HPDE6-E6E7 (cell line): ENCODE measurements at regions not wholly inside any gene's neighbourhood (a gene's known extent, or its start where the extent isn't known, plus 50 kb on each side); places are given as distances from the start of the nearest gene placed in this dataset.
"Not testable (repeated sequence)": the region's sequence is repeated elsewhere in the genome, so short reads cannot be mapped to it uniquely, and the experiment has no call there.

Source experiments
- DNase-seq: peaks from one replicate; pipeline ENCODE4 v3.0.0; 2011; ENCODE audit warnings: missing footprints; ENCODE audit errors: extremely low spot score

DNA sequence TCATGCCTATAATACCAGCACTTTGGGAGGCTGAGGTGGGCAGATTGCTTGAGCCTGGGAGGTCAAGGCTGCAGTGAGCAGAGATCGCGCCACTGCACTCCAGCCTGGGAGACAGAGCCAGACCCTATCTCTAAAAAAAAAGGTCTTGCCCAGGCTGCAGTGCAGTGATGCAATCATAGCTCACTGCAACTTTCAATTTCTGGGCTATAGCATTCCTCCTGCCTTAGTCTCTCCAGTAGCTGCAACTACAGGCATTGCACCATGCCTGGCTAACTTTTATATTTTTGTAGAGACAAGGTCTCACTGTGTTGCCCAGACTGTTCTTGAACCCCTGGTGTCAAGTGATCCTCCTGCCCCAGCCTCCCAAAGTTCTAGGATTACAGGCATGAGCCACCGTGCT lies 90.4 kb upstream of the TSC22D1 start:
- not testable (repeated sequence) for DNase-seq

- no peak for DNase-seq
Observed at GRCh38 chr13:44664308-44664707, 88.2 kb upstream of the TSC22D1 start.

DNA sequence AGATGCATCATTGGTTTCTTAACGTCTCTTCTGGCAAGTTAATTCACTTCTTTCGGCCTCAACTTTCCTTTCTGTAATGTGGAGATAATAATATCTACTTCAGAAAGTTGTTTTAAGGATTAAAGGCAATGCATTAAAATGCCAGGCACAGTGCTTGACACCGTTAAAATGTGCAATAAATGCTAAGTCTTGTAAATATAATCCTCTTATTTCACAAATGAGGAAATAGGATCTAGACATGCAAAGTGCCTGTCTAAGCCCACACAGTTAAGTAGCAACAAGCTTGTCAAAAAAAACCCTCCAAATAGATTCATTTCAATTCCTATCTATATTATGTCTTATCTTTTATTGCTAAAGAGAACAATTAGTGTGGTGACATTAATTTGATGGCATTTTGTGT lies 86.4 kb upstream of the TSC22D1 start:
- no peak for DNase-seq

- DNase-seq = no peak
Observed at GRCh38 chr13:44661936-44662335, 85.8 kb upstream of the TSC22D1 start.

DNA sequence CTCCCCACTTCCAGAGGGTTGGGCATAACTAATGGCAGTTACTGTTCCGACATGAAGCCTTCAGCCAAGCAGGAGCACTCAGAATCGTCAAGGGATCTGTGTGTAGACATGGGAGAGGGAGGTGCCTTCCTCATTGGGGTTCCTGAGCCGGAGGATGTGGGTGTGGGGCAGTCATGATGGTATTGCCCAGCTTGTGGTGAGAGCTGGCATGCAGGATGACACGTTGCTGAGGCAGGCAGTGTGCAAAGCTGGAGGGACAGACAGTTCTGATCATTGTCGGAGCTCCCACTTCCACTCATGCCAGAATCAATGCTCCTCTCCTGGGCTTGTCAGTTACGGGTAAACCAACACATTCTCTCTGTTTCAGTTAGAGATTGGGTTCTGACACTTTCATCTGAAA lies 83.9 kb upstream of the TSC22D1 start:
- DNase-seq = no peak

- no peak for DNase-seq
Observed at GRCh38 chr13:44652962-44653660, 77.0 kb upstream of the TSC22D1 start.

GRCh38 chr13:44652168-44652567 lies 76.0 kb upstream of the TSC22D1 start:
- DNase-seq = no peak

GRCh38 chr13:44651724-44652123 lies 75.6 kb upstream of the TSC22D1 start:
- DNase-seq = no peak

- DNase-seq = no peak
Observed at GRCh38 chr13:44651209-44651608, 75.1 kb upstream of the TSC22D1 start.

- DNase-seq = no peak
Observed at GRCh38 chr13:44649834-44650233, 73.7 kb upstream of the TSC22D1 start.

DNA sequence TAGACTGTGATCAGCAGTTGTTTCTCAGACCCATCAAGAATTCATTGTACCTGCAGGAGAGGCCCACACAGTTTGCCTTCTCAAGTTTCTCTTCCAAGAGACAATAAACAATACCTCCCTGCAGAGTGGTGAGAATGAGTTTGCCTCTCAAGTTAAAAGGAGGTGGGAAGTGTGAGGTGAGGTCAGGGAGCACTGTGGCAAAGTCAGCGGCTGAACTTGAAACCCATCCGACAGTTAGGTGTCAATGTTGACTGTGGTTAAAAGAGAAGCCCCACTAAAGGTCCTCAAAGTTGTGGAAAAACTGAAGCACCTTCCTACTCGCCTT lies 72.9 kb upstream of the TSC22D1 start:
- no peak for DNase-seq

GRCh38 chr13:44648392-44649103 lies 72.4 kb upstream of the TSC22D1 start:
- DNase-seq = peak; percentile 2

DNA sequence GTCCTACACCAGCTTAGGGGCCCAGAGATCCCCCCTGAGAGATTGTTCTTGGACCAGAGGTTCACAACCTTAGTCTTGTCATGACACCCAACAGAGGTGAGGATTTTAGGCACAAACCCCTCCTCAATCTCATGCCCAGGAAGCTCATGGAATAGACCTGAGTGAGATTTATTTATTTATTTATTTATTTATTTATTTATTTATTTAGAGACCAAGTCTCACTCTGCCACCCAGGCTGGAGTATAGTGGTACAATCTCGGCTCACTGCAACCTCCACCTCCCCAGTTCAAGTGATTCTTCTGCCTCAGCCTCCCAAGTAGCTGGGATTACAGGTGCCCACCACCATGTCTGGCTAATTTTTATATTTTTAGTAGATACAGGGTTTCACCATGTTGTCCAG lies 71.4 kb upstream of the TSC22D1 start:
- not testable (repeated sequence) for DNase-seq

DNA sequence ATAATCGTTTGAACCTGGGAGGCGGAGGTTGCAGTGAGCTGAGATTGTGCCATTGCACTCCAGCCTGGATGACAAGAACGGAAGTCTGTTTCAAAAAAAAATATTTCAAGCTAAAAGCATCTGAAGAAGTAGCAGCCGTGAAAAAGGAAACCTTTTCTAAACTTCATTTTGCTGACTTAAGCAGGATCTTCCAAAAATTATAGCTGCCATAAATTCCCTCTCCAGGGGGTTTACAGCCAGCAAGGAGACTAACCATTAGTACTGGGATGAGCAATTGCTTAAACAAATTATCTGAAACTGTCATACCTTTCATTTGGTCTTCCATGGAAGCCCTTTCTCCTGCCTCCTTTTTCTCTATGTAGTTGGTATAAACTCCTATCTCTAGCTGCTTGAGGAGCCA lies 69.9 kb upstream of the TSC22D1 start:
- DNase-seq = no peak

GRCh38 chr13:44643256-44643655 lies 67.1 kb upstream of the TSC22D1 start:
- DNase-seq = no peak

DNA sequence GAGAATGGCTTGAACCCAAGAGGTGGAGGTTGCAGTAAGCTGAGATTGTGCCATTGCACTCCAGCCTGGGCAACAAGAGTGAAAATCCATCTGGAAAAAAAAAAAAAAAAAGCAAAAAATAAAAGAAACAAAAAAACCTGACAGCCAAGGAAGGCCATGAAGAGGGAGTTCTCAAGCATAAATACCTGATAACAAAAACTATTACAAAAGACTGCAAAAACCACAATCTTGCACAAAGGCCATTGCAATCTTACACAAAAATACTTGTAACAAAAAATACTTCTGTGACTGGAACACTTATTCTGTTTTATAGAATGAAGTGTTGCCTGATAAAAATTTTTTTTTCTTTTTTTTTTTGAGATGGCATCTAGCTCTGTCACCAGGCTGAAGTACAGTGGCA lies 61.5 kb upstream of the TSC22D1 start:
- DNase-seq = no peak

GRCh38 chr13:44629465-44630183 lies 53.5 kb upstream of the TSC22D1 start:
- no peak for DNase-seq

- not testable (repeated sequence) for DNase-seq
Observed at GRCh38 chr13:44628826-44629225, 52.7 kb upstream of the TSC22D1 start.

GRCh38 chr13:44627441-44627840 lies 51.3 kb upstream of the TSC22D1 start:
- DNase-seq = no peak

- no peak for DNase-seq
Observed at GRCh38 chr13:44626176-44626575, 50.0 kb upstream of the TSC22D1 start.
